HepG2 (cell line): ENCODE measurements at regions not wholly inside any gene's neighbourhood (a gene's known extent, or its start where the extent isn't known, plus 50 kb on each side); places are given as distances from the start of the nearest gene placed in this dataset.

Experiments
- ATAC-seq: fragments of 200-7000 bp; cut with Tn5 transposase; 3 replicates; pipeline ENCODE4 v1.9.1; 2020; ENCODE audit warnings: mild to moderate bottlenecking, moderate library complexity
- BruUV-seq: library from RNA; stranded (reverse); fragments of 400-500 nt; replicated peaks from 2 replicates; lab custom pipeline; 2021; lab: Mats Ljungman, UMichigan
- CTCF ChIA-PET: fragments of 300-600 bp; formaldehyde crosslinking; extraction: SDS; loops from one replicate; lab custom pipeline; 2021; ENCODE audit warnings: low total read pairs, inconsistent platforms, low intra/inter-chr PET ratio; lab: Yijun Ruan, JAX
- POLR2A ChIA-PET: fragments of 350-600 bp; sonication (Branson Sonifier 250); formaldehyde crosslinking; loops from one replicate; lab custom pipeline; 2020; ENCODE audit warnings: antibody characterized with exemption, inconsistent platforms; lab: Yijun Ruan, JAX
- DNase-seq: peaks from one replicate; pipeline ENCODE4 v3.0.0-alpha.2; 2015; ENCODE audit warnings: low spot score
- FAIRE-seq: peaks from 3 replicates; lab custom pipeline; 2011; peaks lifted over from hg19 to GRCh38; lab: Jason Lieb, UNC
- H2AFZ ChIP-seq: one replicate; pipeline ENCODE4 v1.6.1; 2011; ENCODE audit warnings: low read length, inconsistent platforms
- H3K27ac ChIP-seq: fragments of 300-600 bp; 3 replicates; pipeline ENCODE4 v1.8.0; 2011; ENCODE audit warnings: mixed run types, mild to moderate bottlenecking, mixed read lengths, low read length, inconsistent platforms; ENCODE audit not compliant: insufficient read depth; ENCODE audit errors: extremely low read length
- H3K27me3 ChIP-seq, 2 experiments: fragments of 200-600 bp in 1 of 2; 2 replicates in 1 of 2; 3 replicates in 1 of 2; pipeline versions ENCODE4 v1.6.0 to v1.8.0; 2011; ENCODE audit warnings: low read length in 2 of 2, mild to moderate bottlenecking in 2 of 2, moderate library complexity in 2 of 2, inconsistent platforms in 1 of 2; ENCODE audit not compliant: insufficient read depth in 2 of 2, control insufficient read depth in 1 of 2
- H3K36me3 ChIP-seq, 2 experiments: fragments of 200-600 bp in 1 of 2; replicated peaks in 1 of 2; 2 replicates in 1 of 2; 3 replicates in 1 of 2; pipeline versions ENCODE4 v1.5.1 to v1.8.0; 2011; ENCODE audit warnings: low read length in 2 of 2, inconsistent platforms in 1 of 2; ENCODE audit not compliant: insufficient read depth in 2 of 2, control insufficient read depth in 1 of 2
- H3K4me1 ChIP-seq: 2 replicates; pipeline ENCODE4 v1.5.1; 2012; ENCODE audit warnings: low read length, inconsistent platforms; ENCODE audit not compliant: insufficient read depth
- H3K4me2 ChIP-seq: 2 replicates; pipeline ENCODE4 v1.6.0; 2011; ENCODE audit warnings: low read depth, low read length, inconsistent platforms
- H3K4me3 ChIP-seq, 3 experiments: fragments of 200-600 bp in 1 of 3; sonication (generic), shearing (Covaris generic) in 1 of 3; replicated peaks in 1 of 3; 2 replicates each; pipeline ENCODE4 v1.5.1; 2011 to 2016; ENCODE audit warnings: low read length in 3 of 3, inconsistent platforms in 2 of 3, low read depth in 2 of 3, mild to moderate bottlenecking in 2 of 3, control low read depth in 1 of 3, mixed read lengths in 1 of 3; ENCODE audit not compliant: insufficient read depth in 1 of 3
- H3K79me2 ChIP-seq: one replicate; pipeline ENCODE4 v1.6.1; 2011; ENCODE audit warnings: low read length, inconsistent platforms; ENCODE audit not compliant: insufficient read depth
- H3K9ac ChIP-seq: 2 replicates; pipeline ENCODE4 v1.6.0; 2011; ENCODE audit warnings: mild to moderate bottlenecking, low read depth, low read length, inconsistent platforms; ENCODE audit not compliant: insufficient read depth
- H3K9me3 ChIP-seq: 2 replicates; pipeline ENCODE4 v1.5.1; 2012; ENCODE audit warnings: mild to moderate bottlenecking, low read length
- H4K20me1 ChIP-seq: 2 replicates; pipeline ENCODE4 v1.6.0; 2011; ENCODE audit warnings: inconsistent platforms, mild to moderate bottlenecking, low read length, moderate library complexity; ENCODE audit not compliant: insufficient read depth
- CAMTA2 ChIP-seq: sonication (generic); formaldehyde crosslinking; IDR thresholded peaks from 2 replicates; pipeline ENCODE4 v1.4.0; 2020; ENCODE audit warnings: mild to moderate bottlenecking, missing genetic modification reagents, borderline replicate concordance
- SP4 ChIP-seq: sonication (generic); formaldehyde crosslinking; IDR thresholded peaks from 2 replicates; pipeline ENCODE4 v1.8.1; 2023; ENCODE audit warnings: mild to moderate bottlenecking, missing genetic modification reagents
- TOPORS ChIP-seq: sonication (generic); formaldehyde crosslinking; IDR thresholded peaks from 2 replicates; pipeline ENCODE4 v1.8.0; 2023; ENCODE audit warnings: mild to moderate bottlenecking, missing genetic modification reagents
- ZNF484 ChIP-seq: sonication (generic); formaldehyde crosslinking; IDR thresholded peaks from 2 replicates; pipeline ENCODE4 v1.5.1; 2020; ENCODE audit warnings: mild to moderate bottlenecking, low read depth, missing genetic modification reagents, borderline replicate concordance
- ZNF550 ChIP-seq: sonication (generic); formaldehyde crosslinking; IDR thresholded peaks from 2 replicates; pipeline ENCODE4 v1.4.0; 2020; ENCODE audit warnings: mild to moderate bottlenecking, missing genetic modification reagents, borderline replicate concordance
- ZNF562 ChIP-seq: sonication (generic); formaldehyde crosslinking; IDR thresholded peaks from 2 replicates; pipeline ENCODE4 v1.8.0; 2022; ENCODE audit warnings: missing genetic modification reagents, borderline replicate concordance
- ZNF672 ChIP-seq: sonication (generic); formaldehyde crosslinking; IDR thresholded peaks from 2 replicates; pipeline ENCODE4 v1.8.1; 2022; ENCODE audit warnings: missing genetic modification reagents
- WGBS: methylation state at CpG from one replicate; pipeline ENCODE4 v1.1.6; 2017; ENCODE audit warnings: low lambda C conversion rate; 5-methylcytosine and 5-hydroxymethylcytosine counted together
- in situ Hi-C: cut with HindIII; loops from 2 replicates; pipeline ENCODE4 v1.10.0; 2017; ENCODE audit warnings: low pct_unique_long_range_greater_than_20kb; ENCODE audit not compliant: extremely low pct_ligation_motif_present
- intact Hi-C: fragments of 100-400 bp; cut with micrococcal nuclease; formaldehyde crosslinking; loops from one replicate; pipeline ENCODE4 v1.10.0; 2022; ENCODE audit not compliant: unreplicated experiment
- TF ChIP-seq, protein P1 (sequence below): sonication (generic); formaldehyde crosslinking; IDR thresholded peaks from 2 replicates; pipeline ENCODE4 v1.4.0; 2020; ENCODE audit warnings: missing genetic modification reagents, low read depth, mild to moderate bottlenecking, borderline replicate concordance
- TF ChIP-seq, protein P2 (sequence below): sonication (generic); formaldehyde crosslinking; IDR thresholded peaks from 2 replicates; pipeline ENCODE4 v1.4.0; 2020; ENCODE audit warnings: missing genetic modification reagents
- TF ChIP-seq, protein P3 (sequence below): sonication (generic); formaldehyde crosslinking; IDR thresholded peaks from 2 replicates; pipeline ENCODE4 v1.4.0; 2020; ENCODE audit warnings: missing genetic modification reagents
- TF ChIP-seq, protein P4 (sequence below): sonication (generic); formaldehyde crosslinking; IDR thresholded peaks from 2 replicates; pipeline ENCODE4 v1.4.0; 2020; ENCODE audit warnings: missing genetic modification reagents

DNA sequence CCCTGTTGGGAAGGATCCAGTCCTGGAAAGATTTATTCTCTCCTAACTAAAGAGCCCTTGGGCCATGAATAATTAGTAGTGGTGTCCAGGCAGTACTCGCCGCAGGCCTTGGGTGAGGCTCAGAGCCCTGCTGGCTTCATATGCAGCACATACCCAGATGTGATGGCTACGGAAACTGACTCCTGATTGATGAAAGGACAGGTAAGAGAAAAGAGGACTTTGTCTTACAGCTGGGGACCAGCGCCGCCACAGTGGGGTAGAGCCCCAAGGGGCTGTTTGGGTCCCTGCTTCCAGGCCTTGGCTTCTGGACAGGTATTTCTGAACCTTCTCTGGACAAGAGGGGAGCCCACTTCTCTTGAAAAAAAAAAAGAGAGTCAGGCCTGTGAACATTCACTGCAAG, 1680.8 kb downstream of the EFNB2 start (continued):
- no peak for TF ChIP-seq ZNF672 (CRISPR knock-in tag)

DNA sequence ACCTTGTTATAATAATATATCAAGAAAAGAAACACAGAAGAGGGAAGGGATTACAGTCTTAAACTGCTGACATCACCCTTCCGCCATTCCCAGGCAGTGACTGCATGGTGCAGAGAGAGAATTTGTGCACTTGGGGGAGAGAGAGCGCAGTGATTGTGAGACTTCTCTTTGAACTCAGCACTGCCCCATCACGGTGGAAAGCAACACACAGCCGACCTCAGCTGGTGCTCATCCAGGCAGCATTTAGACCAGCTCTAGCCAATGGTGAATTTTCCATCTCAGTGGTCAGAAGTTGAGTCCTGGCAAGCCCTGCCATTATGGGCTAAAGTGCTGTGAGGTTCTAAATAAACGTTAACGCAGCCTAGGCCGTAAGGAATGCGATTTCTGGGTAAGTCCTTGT, 1681.5 kb downstream of the EFNB2 start:
- Histone ChIP-seq H3K9me3 (peaks cover 49% of the 10 kb centered on the region), H3K9ac (no peak overlapping the region), H2AFZ (no peak overlapping the region), H3K27me3 (no peaks in the 10 kb centered on the region), H3K4me1 (no peaks in the 10 kb centered on the region), H4K20me1 (no peaks in the 10 kb centered on the region), H3K4me2 (no peak overlapping the region), H3K79me2 (no peaks in the 10 kb centered on the region), H3K36me3 (no peaks in the 10 kb centered on the region), H3K27ac (no peak overlapping the region), H3K4me3 (no peak overlapping the region)
- 12% methylated on average over 2 of the region's 8 CpGs for WGBS
- CTCF ChIA-PET, result no interaction called here
- intact Hi-C loops (no loop called here), in situ Hi-C loops (no loop called here)
- DNase-seq (no peak), FAIRE-seq (no peak), ATAC-seq (no peak)
- BruUV-seq, result no TSS peak
- POLR2A ChIA-PET, result no interaction called here
- TF ChIP-seq ZNF484 (CRISPR knock-in tag) (no peak), ZNF550 (CRISPR knock-in tag) (no peak), ZNF562 (no peak), CAMTA2 (CRISPR knock-in tag) (no peak), SP4 (CRISPR knock-in tag) (no peak), TOPORS (CRISPR knock-in tag) (no peak)
- TF ChIP-seq, protein P1, sequence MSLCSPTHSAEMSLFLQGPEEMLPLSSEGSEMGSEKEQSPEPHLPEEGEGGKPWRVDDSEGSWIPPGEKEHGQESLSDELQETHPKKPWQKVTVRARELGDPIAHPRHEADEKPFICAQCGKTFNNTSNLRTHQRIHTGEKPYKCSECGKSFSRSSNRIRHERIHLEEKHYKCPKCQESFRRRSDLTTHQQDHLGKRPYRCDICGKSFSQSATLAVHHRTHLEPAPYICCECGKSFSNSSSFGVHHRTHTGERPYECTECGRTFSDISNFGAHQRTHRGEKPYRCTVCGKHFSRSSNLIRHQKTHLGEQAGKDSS (CRISPR knock-in tag), result no peak
- TF ChIP-seq, protein P2, sequence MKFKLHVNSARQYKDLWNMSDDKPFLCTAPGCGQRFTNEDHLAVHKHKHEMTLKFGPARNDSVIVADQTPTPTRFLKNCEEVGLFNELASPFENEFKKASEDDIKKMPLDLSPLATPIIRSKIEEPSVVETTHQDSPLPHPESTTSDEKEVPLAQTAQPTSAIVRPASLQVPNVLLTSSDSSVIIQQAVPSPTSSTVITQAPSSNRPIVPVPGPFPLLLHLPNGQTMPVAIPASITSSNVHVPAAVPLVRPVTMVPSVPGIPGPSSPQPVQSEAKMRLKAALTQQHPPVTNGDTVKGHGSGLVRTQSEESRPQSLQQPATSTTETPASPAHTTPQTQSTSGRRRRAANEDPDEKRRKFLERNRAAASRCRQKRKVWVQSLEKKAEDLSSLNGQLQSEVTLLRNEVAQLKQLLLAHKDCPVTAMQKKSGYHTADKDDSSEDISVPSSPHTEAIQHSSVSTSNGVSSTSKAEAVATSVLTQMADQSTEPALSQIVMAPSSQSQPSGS, result no peak
- TF ChIP-seq, protein P3, sequence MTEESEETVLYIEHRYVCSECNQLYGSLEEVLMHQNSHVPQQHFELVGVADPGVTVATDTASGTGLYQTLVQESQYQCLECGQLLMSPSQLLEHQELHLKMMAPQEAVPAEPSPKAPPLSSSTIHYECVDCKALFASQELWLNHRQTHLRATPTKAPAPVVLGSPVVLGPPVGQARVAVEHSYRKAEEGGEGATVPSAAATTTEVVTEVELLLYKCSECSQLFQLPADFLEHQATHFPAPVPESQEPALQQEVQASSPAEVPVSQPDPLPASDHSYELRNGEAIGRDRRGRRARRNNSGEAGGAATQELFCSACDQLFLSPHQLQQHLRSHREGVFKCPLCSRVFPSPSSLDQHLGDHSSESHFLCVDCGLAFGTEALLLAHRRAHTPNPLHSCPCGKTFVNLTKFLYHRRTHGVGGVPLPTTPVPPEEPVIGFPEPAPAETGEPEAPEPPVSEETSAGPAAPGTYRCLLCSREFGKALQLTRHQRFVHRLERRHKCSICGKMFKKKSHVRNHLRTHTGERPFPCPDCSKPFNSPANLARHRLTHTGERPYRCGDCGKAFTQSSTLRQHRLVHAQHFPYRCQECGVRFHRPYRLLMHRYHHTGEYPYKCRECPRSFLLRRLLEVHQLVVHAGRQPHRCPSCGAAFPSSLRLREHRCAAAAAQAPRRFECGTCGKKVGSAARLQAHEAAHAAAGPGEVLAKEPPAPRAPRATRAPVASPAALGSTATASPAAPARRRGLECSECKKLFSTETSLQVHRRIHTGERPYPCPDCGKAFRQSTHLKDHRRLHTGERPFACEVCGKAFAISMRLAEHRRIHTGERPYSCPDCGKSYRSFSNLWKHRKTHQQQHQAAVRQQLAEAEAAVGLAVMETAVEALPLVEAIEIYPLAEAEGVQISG, result no peak
- TF ChIP-seq, protein P4, sequence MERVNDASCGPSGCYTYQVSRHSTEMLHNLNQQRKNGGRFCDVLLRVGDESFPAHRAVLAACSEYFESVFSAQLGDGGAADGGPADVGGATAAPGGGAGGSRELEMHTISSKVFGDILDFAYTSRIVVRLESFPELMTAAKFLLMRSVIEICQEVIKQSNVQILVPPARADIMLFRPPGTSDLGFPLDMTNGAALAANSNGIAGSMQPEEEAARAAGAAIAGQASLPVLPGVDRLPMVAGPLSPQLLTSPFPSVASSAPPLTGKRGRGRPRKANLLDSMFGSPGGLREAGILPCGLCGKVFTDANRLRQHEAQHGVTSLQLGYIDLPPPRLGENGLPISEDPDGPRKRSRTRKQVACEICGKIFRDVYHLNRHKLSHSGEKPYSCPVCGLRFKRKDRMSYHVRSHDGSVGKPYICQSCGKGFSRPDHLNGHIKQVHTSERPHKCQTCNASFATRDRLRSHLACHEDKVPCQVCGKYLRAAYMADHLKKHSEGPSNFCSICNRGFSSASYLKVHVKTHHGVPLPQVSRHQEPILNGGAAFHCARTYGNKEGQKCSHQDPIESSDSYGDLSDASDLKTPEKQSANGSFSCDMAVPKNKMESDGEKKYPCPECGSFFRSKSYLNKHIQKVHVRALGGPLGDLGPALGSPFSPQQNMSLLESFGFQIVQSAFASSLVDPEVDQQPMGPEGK, result no peak
